SK-N-SH (cell line): ENCODE measurements at regions not wholly inside any gene's neighbourhood (a gene's known extent, or its start where the extent isn't known, plus 50 kb on each side); places are given as distances from the start of the nearest gene placed in this dataset.

Source experiments
- CHD2 ChIP-seq: fragments of 150-350 bp; IDR thresholded peaks from 2 replicates; pipeline ENCODE4 v1.6.1; 2018; ENCODE audit warnings: low read length; ENCODE audit not compliant: partially characterized antibody
- EZH2phosphoT487 ChIP-seq: fragments of 200-600 bp; sonication (generic); IDR thresholded peaks from 2 replicates; pipeline ENCODE4 v1.6.1; 2017; ENCODE audit warnings: low read depth, mixed run types, mild to moderate bottlenecking, antibody characterized with exemption, moderate library complexity, borderline replicate concordance
- GABPA ChIP-seq: IDR thresholded peaks from 2 replicates; pipeline ENCODE4 v1.4.0; 2012; ENCODE audit warnings: low read depth, mild to moderate bottlenecking
- MXI1 ChIP-seq: IDR thresholded peaks from 2 replicates; pipeline ENCODE4 v1.6.1; 2012; ENCODE audit warnings: mild to moderate bottlenecking, low read depth, low read length, improper control_type of control experiment
- POLR2AphosphoS5 ChIP-seq: IDR thresholded peaks from 2 replicates; pipeline ENCODE4 v1.6.1; 2012; ENCODE audit warnings: low read depth, low read length
- TF ChIP-seq, protein P1 (sequence below): fragments of 200-600 bp; sonication (generic); IDR thresholded peaks from 2 replicates; pipeline ENCODE4 v1.6.1; 2017; ENCODE audit warnings: antibody characterized with exemption, mild to moderate bottlenecking, moderate library complexity

DNA sequence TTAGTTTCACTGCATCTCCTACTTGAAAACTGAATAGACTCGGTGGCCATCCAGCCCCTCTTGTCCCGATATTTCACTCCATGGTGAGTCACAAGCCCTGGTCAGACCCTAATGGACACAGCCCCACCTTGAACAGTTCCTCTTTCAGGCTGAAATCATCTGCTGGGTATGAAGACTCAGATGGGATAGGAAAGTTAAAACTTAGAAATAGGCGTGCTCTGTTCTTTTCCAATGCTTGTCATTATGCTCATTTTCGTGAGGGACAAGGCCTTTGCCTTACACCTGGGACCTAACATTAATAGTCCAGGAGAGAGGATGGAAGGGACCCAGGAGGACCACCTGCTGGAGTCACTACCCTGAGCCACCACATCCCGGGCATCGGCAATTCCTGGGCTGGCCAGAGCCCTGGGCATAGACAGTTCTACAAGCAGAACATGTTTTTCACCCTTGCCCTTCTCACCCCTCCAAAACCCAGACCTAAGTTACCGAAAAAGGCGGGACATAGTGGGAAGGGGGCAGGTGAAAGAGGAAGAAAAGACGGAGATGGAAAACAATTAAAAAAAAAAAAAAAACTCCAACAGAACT lies 278.3 kb downstream of the SOX9 start:
- TF ChIP-seq EZH2phosphoT487 (no peak), MXI1 (no peak), POLR2AphosphoS5 (no peak), CHD2 (no peak), GABPA (no peak)
- TF ChIP-seq, protein P1, sequence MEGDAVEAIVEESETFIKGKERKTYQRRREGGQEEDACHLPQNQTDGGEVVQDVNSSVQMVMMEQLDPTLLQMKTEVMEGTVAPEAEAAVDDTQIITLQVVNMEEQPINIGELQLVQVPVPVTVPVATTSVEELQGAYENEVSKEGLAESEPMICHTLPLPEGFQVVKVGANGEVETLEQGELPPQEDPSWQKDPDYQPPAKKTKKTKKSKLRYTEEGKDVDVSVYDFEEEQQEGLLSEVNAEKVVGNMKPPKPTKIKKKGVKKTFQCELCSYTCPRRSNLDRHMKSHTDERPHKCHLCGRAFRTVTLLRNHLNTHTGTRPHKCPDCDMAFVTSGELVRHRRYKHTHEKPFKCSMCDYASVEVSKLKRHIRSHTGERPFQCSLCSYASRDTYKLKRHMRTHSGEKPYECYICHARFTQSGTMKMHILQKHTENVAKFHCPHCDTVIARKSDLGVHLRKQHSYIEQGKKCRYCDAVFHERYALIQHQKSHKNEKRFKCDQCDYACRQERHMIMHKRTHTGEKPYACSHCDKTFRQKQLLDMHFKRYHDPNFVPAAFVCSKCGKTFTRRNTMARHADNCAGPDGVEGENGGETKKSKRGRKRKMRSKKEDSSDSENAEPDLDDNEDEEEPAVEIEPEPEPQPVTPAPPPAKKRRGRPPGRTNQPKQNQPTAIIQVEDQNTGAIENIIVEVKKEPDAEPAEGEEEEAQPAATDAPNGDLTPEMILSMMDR, result no peak
